ENCODE measurements at regions not wholly inside any gene's neighbourhood (a gene's known extent, or its start where the extent isn't known, plus 50 kb on each side); places are given as distances from the start of the nearest gene placed in this dataset.

DNA sequence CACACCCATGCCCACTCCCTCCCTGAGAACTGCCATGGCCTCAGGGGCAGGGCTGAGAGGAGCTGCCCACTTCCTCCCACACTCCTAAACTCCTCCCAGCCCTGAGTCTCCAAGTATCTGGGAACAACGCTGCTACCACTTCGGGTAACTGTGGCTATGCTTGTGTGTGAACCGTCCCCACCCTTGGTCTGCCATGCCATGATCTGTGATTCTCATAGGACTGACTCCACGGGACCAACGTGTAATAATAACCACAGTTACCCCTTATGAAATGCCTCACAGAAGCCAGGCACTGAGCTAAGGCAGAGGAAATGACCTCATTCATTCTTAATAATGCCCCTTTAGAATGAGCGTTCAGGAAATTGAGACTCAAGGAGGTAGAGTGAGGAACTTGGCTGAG lies 103.9 kb upstream of the SMIM23 start:
- no peak overlapping the region for H3K4me3 ChIP-seq (ENCODE audit: low read depth, low read length)
- TF ChIP-seq, protein P1, sequence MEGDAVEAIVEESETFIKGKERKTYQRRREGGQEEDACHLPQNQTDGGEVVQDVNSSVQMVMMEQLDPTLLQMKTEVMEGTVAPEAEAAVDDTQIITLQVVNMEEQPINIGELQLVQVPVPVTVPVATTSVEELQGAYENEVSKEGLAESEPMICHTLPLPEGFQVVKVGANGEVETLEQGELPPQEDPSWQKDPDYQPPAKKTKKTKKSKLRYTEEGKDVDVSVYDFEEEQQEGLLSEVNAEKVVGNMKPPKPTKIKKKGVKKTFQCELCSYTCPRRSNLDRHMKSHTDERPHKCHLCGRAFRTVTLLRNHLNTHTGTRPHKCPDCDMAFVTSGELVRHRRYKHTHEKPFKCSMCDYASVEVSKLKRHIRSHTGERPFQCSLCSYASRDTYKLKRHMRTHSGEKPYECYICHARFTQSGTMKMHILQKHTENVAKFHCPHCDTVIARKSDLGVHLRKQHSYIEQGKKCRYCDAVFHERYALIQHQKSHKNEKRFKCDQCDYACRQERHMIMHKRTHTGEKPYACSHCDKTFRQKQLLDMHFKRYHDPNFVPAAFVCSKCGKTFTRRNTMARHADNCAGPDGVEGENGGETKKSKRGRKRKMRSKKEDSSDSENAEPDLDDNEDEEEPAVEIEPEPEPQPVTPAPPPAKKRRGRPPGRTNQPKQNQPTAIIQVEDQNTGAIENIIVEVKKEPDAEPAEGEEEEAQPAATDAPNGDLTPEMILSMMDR (IDR thresholded peaks at IDR 0.05; ENCODE audit: borderline replicate concordance, insufficient read depth, low read depth, low read length): no peak

DNA sequence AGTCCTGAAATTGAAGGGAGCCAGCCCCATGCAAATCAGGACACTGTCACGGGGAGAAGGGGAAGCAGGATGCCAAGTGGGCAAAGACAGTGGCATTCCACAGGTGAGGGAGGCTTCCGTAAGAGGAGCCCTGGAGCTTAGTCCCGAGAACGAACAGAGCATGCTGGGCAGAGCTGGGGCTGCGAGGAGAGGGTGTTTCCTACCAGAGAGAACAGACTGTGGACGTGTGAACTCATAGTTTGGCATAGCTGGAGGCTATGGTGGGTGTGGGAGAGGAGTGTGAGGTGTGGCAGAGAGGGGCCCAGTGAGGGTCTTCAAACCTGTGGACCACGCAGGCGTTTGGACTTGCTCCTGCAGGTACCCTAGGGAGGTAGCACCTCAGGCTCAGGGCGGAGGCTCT lies 102.8 kb upstream of the SMIM23 start:
- TF ChIP-seq, protein P1 (IDR thresholded peaks at IDR 0.05; ENCODE audit: borderline replicate concordance, insufficient read depth, low read depth, low read length): no peak
- no peak overlapping the region for H3K4me3 ChIP-seq (ENCODE audit: low read depth, low read length)

DNA sequence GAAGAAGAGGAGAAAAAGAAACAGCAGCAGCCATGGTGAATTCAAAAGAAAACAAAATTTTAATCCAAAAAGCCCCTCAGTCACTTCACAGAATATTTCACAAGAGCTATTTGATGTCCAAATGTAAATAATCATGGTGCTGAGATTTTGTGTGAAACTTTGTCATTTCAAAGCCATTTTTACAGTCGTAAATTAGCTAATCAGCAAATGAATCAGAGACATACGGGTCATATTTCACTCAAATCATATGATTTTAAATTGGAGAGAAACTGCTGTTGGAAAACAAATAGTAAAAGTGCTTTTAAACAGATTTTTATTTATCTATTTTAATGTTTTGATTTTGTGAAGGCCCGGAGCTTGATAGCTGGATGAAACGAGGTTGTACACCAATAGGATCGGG lies 101.4 kb upstream of the SMIM23 start:
- H3K4me3 ChIP-seq (ENCODE audit: low read depth, low read length): no peak overlapping the region
- TF ChIP-seq, protein P1 (IDR thresholded peaks at IDR 0.05; ENCODE audit: borderline replicate concordance, insufficient read depth, low read depth, low read length): no peak

GRCh38 chr5:171688696-171689495 lies 96.7 kb upstream of the SMIM23 start:
- no peak overlapping the region for H3K4me3 ChIP-seq (ENCODE audit: low read depth, low read length)
- TF ChIP-seq, protein P1 (IDR thresholded peaks at IDR 0.05; ENCODE audit: borderline replicate concordance, insufficient read depth, low read depth, low read length): no peak

- TF ChIP-seq, protein P1 (IDR thresholded peaks at IDR 0.05; ENCODE audit: borderline replicate concordance, insufficient read depth, low read depth, low read length): no peak
- no peak overlapping the region for H3K4me3 ChIP-seq (ENCODE audit: low read depth, low read length)
Observed at GRCh38 chr5:171689853-171690417, 95.7 kb upstream of the SMIM23 start.

GRCh38 chr5:171692107-171692506 lies 93.5 kb upstream of the SMIM23 start:
- TF ChIP-seq, protein P1 (IDR thresholded peaks at IDR 0.05; ENCODE audit: borderline replicate concordance, insufficient read depth, low read depth, low read length): no peak
- no peak overlapping the region for H3K4me3 ChIP-seq (ENCODE audit: low read depth, low read length)

DNA sequence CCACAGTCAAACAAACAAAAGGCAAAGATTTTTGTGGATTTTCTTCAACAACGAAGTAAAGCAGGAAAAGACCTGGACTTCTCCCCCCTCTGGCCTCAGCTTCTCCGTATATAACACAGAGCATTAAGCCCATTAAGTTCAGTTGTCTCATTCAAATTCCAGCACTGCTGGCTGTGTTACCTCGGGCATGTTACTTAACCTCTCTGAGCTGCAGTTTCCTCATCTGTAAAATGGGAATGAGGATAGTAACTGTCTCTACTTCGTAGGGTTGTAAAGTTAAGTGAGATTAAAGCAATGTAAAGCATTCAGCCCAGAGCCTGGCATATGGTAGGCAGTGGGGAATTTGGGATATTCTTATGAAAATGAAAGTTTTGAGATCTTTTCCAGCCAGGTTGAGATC lies 92.7 kb upstream of the SMIM23 start:
- H3K4me3 ChIP-seq (ENCODE audit: low read depth, low read length): no peak overlapping the region
- TF ChIP-seq, protein P1 (IDR thresholded peaks at IDR 0.05; ENCODE audit: borderline replicate concordance, insufficient read depth, low read depth, low read length): no peak

Data from GM12875 (cell line).